GM20000 (cell line): ENCODE measurements at regions not wholly inside any gene's neighbourhood (a gene's known extent, or its start where the extent isn't known, plus 50 kb on each side); places are given as distances from the start of the nearest gene placed in this dataset.

Experiments used
- DNase-seq: peaks from one replicate; pipeline ENCODE4 v3.0.0; 2012; ENCODE audit warnings: low spot score
- CTCF ChIP-seq: IDR thresholded peaks from 2 replicates; pipeline ENCODE4 v1.5.1; 2012; ENCODE audit warnings: mild to moderate bottlenecking, control low read depth; ENCODE audit errors: extremely low read depth, missing control alignments

GRCh38 chr14:85165094-85165493 lies 364.9 kb upstream of the FLRT2 start:
- TF ChIP-seq CTCF, result no peak
- no peak for DNase-seq

DNA sequence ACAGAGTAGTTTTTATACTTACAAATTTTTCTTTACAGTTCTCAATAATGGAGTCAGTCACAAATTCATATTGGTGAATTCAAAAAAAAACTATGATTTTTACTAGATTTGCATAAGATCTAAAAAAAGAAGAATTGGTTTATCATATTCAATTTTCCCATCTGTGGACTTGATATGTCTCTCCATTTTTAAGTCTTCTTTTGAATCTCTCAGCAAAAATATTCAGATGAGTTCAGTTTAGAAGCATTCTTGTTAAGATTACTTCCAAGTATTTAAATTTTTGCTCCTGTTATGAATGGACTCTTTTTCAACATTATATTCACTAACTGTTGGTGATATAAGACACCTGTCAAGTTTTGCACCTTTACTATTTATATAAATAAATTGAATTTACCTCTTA lies 360.6 kb upstream of the FLRT2 start:
- TF ChIP-seq CTCF, result no peak
- DNase-seq, result no peak

DNA sequence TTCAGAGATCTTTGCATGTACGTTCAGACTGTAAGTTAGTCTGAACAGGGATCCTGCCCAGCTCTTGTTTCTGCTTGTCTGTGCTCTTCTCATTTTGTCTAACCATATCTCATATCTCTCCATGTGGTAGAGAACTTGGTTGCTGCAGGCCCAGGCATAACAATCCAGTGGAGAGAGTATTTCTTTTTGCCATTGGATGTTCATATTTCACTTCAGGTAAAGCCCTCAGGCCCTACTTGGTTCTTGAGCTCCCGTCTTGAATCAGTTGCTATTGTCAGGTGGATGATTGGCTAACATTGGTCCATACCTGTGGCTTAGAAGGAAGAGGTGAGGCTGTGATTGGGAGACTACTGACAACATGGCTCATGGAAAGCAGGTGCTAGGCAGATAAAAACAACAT lies 357.7 kb upstream of the FLRT2 start:
- no peak for DNase-seq
- TF ChIP-seq CTCF, result no peak

DNA sequence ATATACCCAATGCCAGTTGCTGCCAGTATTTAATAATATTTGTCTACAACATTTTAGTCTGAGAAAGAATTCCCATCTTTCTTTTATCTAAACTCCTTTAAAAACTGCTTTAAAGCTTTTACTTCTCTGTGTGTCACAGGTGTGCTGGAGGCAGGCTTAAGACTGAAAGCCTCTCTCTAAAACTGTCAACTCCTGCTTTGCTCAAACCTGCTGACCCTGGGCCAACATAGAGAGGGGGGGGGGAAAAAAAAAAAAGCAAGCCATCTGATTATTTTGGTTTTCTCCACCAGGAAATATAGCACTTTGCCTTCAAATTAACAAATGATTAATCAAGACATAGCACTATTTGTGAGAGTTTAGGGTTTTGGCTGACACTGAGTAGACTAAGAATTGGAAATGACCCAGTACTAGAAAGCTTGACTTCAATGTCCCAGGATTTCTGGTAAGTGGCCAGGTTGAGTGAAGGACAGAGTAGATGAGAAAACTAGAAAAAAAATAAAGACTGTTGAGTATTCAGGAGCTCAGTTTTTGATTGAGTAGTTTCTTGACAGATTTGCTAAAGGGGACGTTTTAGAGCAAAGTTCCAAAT lies 357.0 kb upstream of the FLRT2 start:
- TF ChIP-seq CTCF, result no peak
- DNase-seq, result no peak

GRCh38 chr14:85175556-85175955 lies 354.4 kb upstream of the FLRT2 start:
- no peak for TF ChIP-seq CTCF
- DNase-seq, result no peak

DNA sequence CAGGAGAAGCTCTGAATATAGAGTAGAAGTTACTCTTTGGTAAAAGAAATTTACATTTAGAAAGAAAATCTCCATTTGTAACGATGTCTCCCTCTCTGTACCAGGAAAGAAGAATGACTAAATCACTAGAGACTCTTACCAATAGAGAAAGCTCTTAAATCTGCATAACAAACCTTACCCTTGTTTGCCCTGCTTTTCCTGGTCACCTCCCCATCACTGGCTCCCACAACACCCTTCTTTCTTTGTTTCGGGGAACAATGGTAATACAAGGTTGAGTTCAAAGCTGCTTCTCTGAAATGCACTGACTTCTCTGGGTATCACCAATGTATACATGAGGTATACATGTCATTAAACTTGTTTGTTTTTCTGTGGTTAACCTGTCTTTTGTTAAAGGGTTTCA lies 351.1 kb upstream of the FLRT2 start:
- no peak for TF ChIP-seq CTCF
- no peak for DNase-seq

DNA sequence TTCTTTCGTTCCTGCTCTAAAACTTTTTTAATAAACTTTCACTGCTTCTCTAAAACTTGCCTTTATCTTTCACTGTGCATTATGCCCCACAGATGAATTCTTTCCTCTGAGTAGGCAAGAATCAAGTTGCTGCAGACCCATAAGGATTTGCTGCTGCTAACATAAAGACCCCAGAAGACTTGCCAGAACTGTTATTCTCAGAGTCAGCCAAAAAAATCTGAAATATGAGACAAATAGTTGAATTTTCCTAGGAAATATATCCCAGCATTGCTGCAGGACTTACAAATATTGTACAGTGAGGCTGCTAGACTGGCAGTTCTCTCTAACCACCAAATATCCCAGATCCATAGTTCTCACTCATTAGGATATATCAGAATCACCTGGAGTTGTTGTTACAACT lies 349.1 kb upstream of the FLRT2 start:
- no peak for DNase-seq

More for the DNA sequence above, 349.1 kb upstream of the FLRT2 start:
- no peak for TF ChIP-seq CTCF
